GM19240 (cell line): ENCODE measurements at regions not wholly inside any gene's neighbourhood (a gene's known extent, or its start where the extent isn't known, plus 50 kb on each side); places are given as distances from the start of the nearest gene placed in this dataset.

Experiments used
- DNase-seq: peaks from one replicate; pipeline ENCODE4 v3.0.0; 2011; ENCODE audit warnings: low spot score; ENCODE audit not compliant: insufficient read length

GRCh38 chr18:23341983-23342382 lies 111.1 kb upstream of the RIOK3 start:
- no peak for DNase-seq

- DNase-seq, result no peak
These were observed 110.6 kb upstream of the RIOK3 start for GRCh38 chr18:23342506-23342905.

- no peak for DNase-seq
These were observed 102.9 kb upstream of the RIOK3 start for GRCh38 chr18:23350188-23350587.

- DNase-seq, result no peak
These were observed 101.6 kb upstream of the RIOK3 start for GRCh38 chr18:23351521-23351920.

- no peak for DNase-seq
These were observed 101.0 kb upstream of the RIOK3 start for GRCh38 chr18:23352042-23352441.

GRCh38 chr18:23353459-23353858 lies 99.6 kb upstream of the RIOK3 start:
- no peak for DNase-seq

GRCh38 chr18:23354625-23355024 lies 98.5 kb upstream of the RIOK3 start:
- DNase-seq, result no peak

GRCh38 chr18:23355206-23355605 lies 97.9 kb upstream of the RIOK3 start:
- no peak for DNase-seq

GRCh38 chr18:23356424-23356823 lies 96.7 kb upstream of the RIOK3 start:
- no peak for DNase-seq

GRCh38 chr18:23356915-23357601 lies 96.0 kb upstream of the RIOK3 start:
- DNase-seq, result no peak

- no peak for DNase-seq
These were observed 95.0 kb upstream of the RIOK3 start for GRCh38 chr18:23357996-23358594.

GRCh38 chr18:23359421-23359820 lies 93.7 kb upstream of the RIOK3 start:
- DNase-seq, result no peak

GRCh38 chr18:23363865-23364570 lies 89.1 kb upstream of the RIOK3 start:
- DNase-seq, result no peak

- DNase-seq, result no peak
These were observed 87.5 kb upstream of the RIOK3 start for GRCh38 chr18:23365602-23366001.

- no peak for DNase-seq
These were observed 83.8 kb upstream of the RIOK3 start for GRCh38 chr18:23369266-23369665.

GRCh38 chr18:23373570-23373969 lies 79.5 kb upstream of the RIOK3 start:
- no peak for DNase-seq

- no peak for DNase-seq
These were observed 75.3 kb upstream of the RIOK3 start for GRCh38 chr18:23377669-23378301.

GRCh38 chr18:23378302-23378686 lies 74.8 kb upstream of the RIOK3 start:
- DNase-seq, result no peak

- no peak for DNase-seq
These were observed 73.0 kb upstream of the RIOK3 start for GRCh38 chr18:23380001-23380550.

- DNase-seq, result no peak
These were observed 72.3 kb upstream of the RIOK3 start for GRCh38 chr18:23380817-23381216.

- DNase-seq, result no peak
These were observed 69.6 kb upstream of the RIOK3 start for GRCh38 chr18:23383494-23383893.
